ENCODE measurements at regions not wholly inside any gene's neighbourhood (a gene's known extent, or its start where the extent isn't known, plus 50 kb on each side); places are given as distances from the start of the nearest gene placed in this dataset.

- DNase-seq = no peak
- no peak overlapping the region for H3K9ac ChIP-seq (ENCODE audit: low read length)
- no peaks in the 10 kb centered on the region for H3K36me3 ChIP-seq (replicated peaks; ENCODE audit: insufficient read depth, low read length)
- no peaks in the 10 kb centered on the region for H3K79me2 ChIP-seq (ENCODE audit: low read length)
- TF ChIP-seq EZH2 (optimal IDR thresholded peaks at IDR 0.05; ENCODE audit: low read depth, low read length) = no peak
- TF ChIP-seq EZH2phosphoT487 (IDR thresholded peaks at IDR 0.05; ENCODE audit: low read length) = no peak
- TF ChIP-seq CTCF (IDR thresholded peaks at IDR 0.05; ENCODE audit: low read length) = no peak
- H3K27ac ChIP-seq (ENCODE audit: low read length) = no peak overlapping the region
- no peak overlapping the region for H3K4me2 ChIP-seq (ENCODE audit: low read depth, low read length)
- no peaks in the 10 kb centered on the region for H3K9me3 ChIP-seq (replicated peaks; ENCODE audit: insufficient read depth, low read length)
- no peaks in the 10 kb centered on the region for H3K9me2 ChIP-seq (replicated peaks; ENCODE audit: insufficient read depth, low read length)
- no peaks in the 10 kb centered on the region for H4K20me1 ChIP-seq (ENCODE audit: insufficient read depth, low read length)
- no peak overlapping the region for H3K4me3 ChIP-seq (ENCODE audit: low read length)
- H3K27me3 ChIP-seq (replicated peaks; ENCODE audit: insufficient read depth, low read length) = no peaks in the 10 kb centered on the region
- no peaks in the 10 kb centered on the region for H3F3A ChIP-seq (ENCODE audit: insufficient read depth, low read length)
- H3K4me1 ChIP-seq (ENCODE audit: low read length) = no peaks in the 10 kb centered on the region
- no peak overlapping the region for H2AFZ ChIP-seq (ENCODE audit: low read length)
Measured at GRCh38 chr3:98968347-98968746, 66.9 kb upstream of the DCBLD2 start.

GRCh38 chr3:98967758-98968157, 66.3 kb upstream of the DCBLD2 start:
- H3K27me3 ChIP-seq (replicated peaks; ENCODE audit: insufficient read depth, low read length) = no peaks in the 10 kb centered on the region
- H3K4me3 ChIP-seq (ENCODE audit: low read length) = no peak overlapping the region
- H3F3A ChIP-seq (ENCODE audit: insufficient read depth, low read length) = no peaks in the 10 kb centered on the region
- H3K36me3 ChIP-seq (replicated peaks; ENCODE audit: insufficient read depth, low read length) = no peaks in the 10 kb centered on the region
- no peak for DNase-seq
- H3K4me1 ChIP-seq (ENCODE audit: low read length) = no peaks in the 10 kb centered on the region
- H3K27ac ChIP-seq (ENCODE audit: low read length) = no peak overlapping the region
- H3K4me2 ChIP-seq (ENCODE audit: low read depth, low read length) = no peak overlapping the region
- H2AFZ ChIP-seq (ENCODE audit: low read length) = no peak overlapping the region
- H3K9me2 ChIP-seq (replicated peaks; ENCODE audit: insufficient read depth, low read length) = no peaks in the 10 kb centered on the region
- no peaks in the 10 kb centered on the region for H3K79me2 ChIP-seq (ENCODE audit: low read length)
- no peaks in the 10 kb centered on the region for H4K20me1 ChIP-seq (ENCODE audit: insufficient read depth, low read length)
- TF ChIP-seq EZH2 (optimal IDR thresholded peaks at IDR 0.05; ENCODE audit: low read depth, low read length) (no peak), CTCF (IDR thresholded peaks at IDR 0.05; ENCODE audit: low read length) (no peak), EZH2phosphoT487 (IDR thresholded peaks at IDR 0.05; ENCODE audit: low read length) (no peak)
- no peak overlapping the region for H3K9ac ChIP-seq (ENCODE audit: low read length)
- no peaks in the 10 kb centered on the region for H3K9me3 ChIP-seq (replicated peaks; ENCODE audit: insufficient read depth, low read length)

- no peaks in the 10 kb centered on the region for H3K9me3 ChIP-seq (replicated peaks; ENCODE audit: insufficient read depth, low read length)
- H3K79me2 ChIP-seq (ENCODE audit: low read length) = no peaks in the 10 kb centered on the region
- no peak overlapping the region for H3K9ac ChIP-seq (ENCODE audit: low read length)
- no peaks in the 10 kb centered on the region for H3K4me1 ChIP-seq (ENCODE audit: low read length)
- DNase-seq = no peak
- H3K4me3 ChIP-seq (ENCODE audit: low read length) = no peak overlapping the region
- no peak overlapping the region for H3K27ac ChIP-seq (ENCODE audit: low read length)
- H3K36me3 ChIP-seq (replicated peaks; ENCODE audit: insufficient read depth, low read length) = no peaks in the 10 kb centered on the region
- no peak overlapping the region for H2AFZ ChIP-seq (ENCODE audit: low read length)
- H3K9me2 ChIP-seq (replicated peaks; ENCODE audit: insufficient read depth, low read length) = no peaks in the 10 kb centered on the region
- H3K4me2 ChIP-seq (ENCODE audit: low read depth, low read length) = no peak overlapping the region
- H4K20me1 ChIP-seq (ENCODE audit: insufficient read depth, low read length) = no peaks in the 10 kb centered on the region
- no peak for TF ChIP-seq EZH2 (optimal IDR thresholded peaks at IDR 0.05; ENCODE audit: low read depth, low read length)
- H3K27me3 ChIP-seq (replicated peaks; ENCODE audit: insufficient read depth, low read length) = no peaks in the 10 kb centered on the region
- H3F3A ChIP-seq (ENCODE audit: insufficient read depth, low read length) = no peaks in the 10 kb centered on the region
Measured at GRCh38 chr3:98966862-98967546, 65.5 kb upstream of the DCBLD2 start.

- H3K4me2 ChIP-seq (ENCODE audit: low read depth, low read length) = no peak overlapping the region
- H3K4me3 ChIP-seq (ENCODE audit: low read length) = no peak overlapping the region
- no peaks in the 10 kb centered on the region for H3K27me3 ChIP-seq (replicated peaks; ENCODE audit: insufficient read depth, low read length)
- H3K9ac ChIP-seq (ENCODE audit: low read length) = no peak overlapping the region
- no peak overlapping the region for H3K27ac ChIP-seq (ENCODE audit: low read length)
- no peaks in the 10 kb centered on the region for H4K20me1 ChIP-seq (ENCODE audit: insufficient read depth, low read length)
- TF ChIP-seq EZH2phosphoT487 (IDR thresholded peaks at IDR 0.05; ENCODE audit: low read length) (no peak), CTCF (IDR thresholded peaks at IDR 0.05; ENCODE audit: low read length) (no peak), EZH2 (optimal IDR thresholded peaks at IDR 0.05; ENCODE audit: low read depth, low read length) (no peak)
- no peaks in the 10 kb centered on the region for H3F3A ChIP-seq (ENCODE audit: insufficient read depth, low read length)
- no peaks in the 10 kb centered on the region for H3K4me1 ChIP-seq (ENCODE audit: low read length)
- H2AFZ ChIP-seq (ENCODE audit: low read length) = no peak overlapping the region
- H3K79me2 ChIP-seq (ENCODE audit: low read length) = no peaks in the 10 kb centered on the region
- DNase-seq = no peak
- H3K9me2 ChIP-seq (replicated peaks; ENCODE audit: insufficient read depth, low read length) = no peaks in the 10 kb centered on the region
- no peaks in the 10 kb centered on the region for H3K9me3 ChIP-seq (replicated peaks; ENCODE audit: insufficient read depth, low read length)
- no peaks in the 10 kb centered on the region for H3K36me3 ChIP-seq (replicated peaks; ENCODE audit: insufficient read depth, low read length)
Measured at GRCh38 chr3:98966434-98966833, 64.9 kb upstream of the DCBLD2 start.
